ENCODE measurements at regions not wholly inside any gene's neighbourhood (a gene's known extent, or its start where the extent isn't known, plus 50 kb on each side); places are given as distances from the start of the nearest gene placed in this dataset.

- DNase-seq, result no peak
Observed at GRCh38 chr5:2432076-2432920, 319.2 kb downstream of the IRX2 start.

GRCh38 chr5:2430606-2431005 is 320.9 kb downstream of the IRX2 start:
- DNase-seq, result no peak

GRCh38 chr5:2427983-2428382 is 323.5 kb downstream of the IRX2 start:
- DNase-seq, result no peak

- DNase-seq, result no peak
Observed at GRCh38 chr5:2423634-2424033, 327.8 kb downstream of the IRX2 start.

GRCh38 chr5:2417301-2417700 is 334.2 kb downstream of the IRX2 start:
- DNase-seq, result no peak

- no peak for DNase-seq
Observed at GRCh38 chr5:2415678-2416077, 335.8 kb downstream of the IRX2 start.

- DNase-seq, result no peak
Observed at GRCh38 chr5:2410451-2410850, 341.0 kb downstream of the IRX2 start.

GRCh38 chr5:2403296-2403695 is 348.2 kb downstream of the IRX2 start:
- no peak for DNase-seq

GRCh38 chr5:2399804-2400203 is 351.7 kb downstream of the IRX2 start:
- DNase-seq, result no peak

GRCh38 chr5:2399096-2399495 is 352.4 kb downstream of the IRX2 start:
- no peak for DNase-seq

GRCh38 chr5:2393556-2393955 is 357.9 kb downstream of the IRX2 start:
- no peak for DNase-seq

- no peak for DNase-seq
Observed at GRCh38 chr5:2391566-2391965, 359.9 kb downstream of the IRX2 start.

- no peak for DNase-seq
Observed at GRCh38 chr5:2391021-2391420, 360.5 kb downstream of the IRX2 start.

- no peak for DNase-seq
Observed at GRCh38 chr5:2388571-2388970, 362.9 kb downstream of the IRX2 start.

GRCh38 chr5:2387634-2388325 is 363.7 kb downstream of the IRX2 start:
- no peak for DNase-seq

- no peak for DNase-seq
Observed at GRCh38 chr5:2387250-2387633, 364.2 kb downstream of the IRX2 start.

- no peak for DNase-seq
Observed at GRCh38 chr5:2385818-2386217, 365.7 kb downstream of the IRX2 start.

- DNase-seq, result no peak
Observed at GRCh38 chr5:2383698-2384065, 367.8 kb downstream of the IRX2 start.

GRCh38 chr5:2382776-2383697 is 368.4 kb downstream of the IRX2 start:
- DNase-seq, result no peak

GRCh38 chr5:2381861-2382260 is 369.6 kb downstream of the IRX2 start:
- no peak for DNase-seq

- no peak for DNase-seq
Observed at GRCh38 chr5:2381070-2381469, 370.4 kb downstream of the IRX2 start.

- no peak for DNase-seq
Observed at GRCh38 chr5:2378976-2379375, 372.5 kb downstream of the IRX2 start.

- no peak for DNase-seq
Observed at GRCh38 chr5:2378108-2378507, 373.4 kb downstream of the IRX2 start.

Data from CD4-positive, alpha-beta T cell treated with Interferon alpha-2 for 1 hour (primary cell).